Right hindlimb (tissue), 1 donor: ENCODE measurements at regions not wholly inside any gene's neighbourhood (a gene's known extent, or its start where the extent isn't known, plus 50 kb on each side); places are given as distances from the start of the nearest gene placed in this dataset.
"Not testable (repeated sequence)": the region's sequence is repeated elsewhere in the genome, so short reads cannot be mapped to it uniquely, and the experiment has no call there.

Source experiments
- DNase-seq: peaks from one replicate; pipeline ENCODE4 v3.0.0-alpha.2; 2018

GRCh38 chr3:31053299-31053698, 158.8 kb upstream of the GADL1 start:
- DNase-seq = no peak

GRCh38 chr3:31054032-31054431, 159.6 kb upstream of the GADL1 start:
- DNase-seq = no peak

GRCh38 chr3:31055757-31056156, 161.3 kb upstream of the GADL1 start:
- DNase-seq = no peak

GRCh38 chr3:31057891-31058290, 163.4 kb upstream of the GADL1 start:
- DNase-seq = no peak

- no peak for DNase-seq
Observed at GRCh38 chr3:31064021-31064420, 169.6 kb upstream of the GADL1 start.

- DNase-seq = no peak
Observed at GRCh38 chr3:31065765-31066164, 171.3 kb upstream of the GADL1 start.

- peak; percentile 85 for DNase-seq
Observed at GRCh38 chr3:31067004-31067403, 172.5 kb upstream of the GADL1 start.

GRCh38 chr3:31075471-31075870, 181.0 kb upstream of the GADL1 start:
- no peak for DNase-seq

- no peak for DNase-seq
Observed at GRCh38 chr3:31075876-31076275, 181.4 kb upstream of the GADL1 start.

- no peak for DNase-seq
Observed at GRCh38 chr3:31077021-31077601, 182.7 kb upstream of the GADL1 start.

GRCh38 chr3:31077826-31078225, 183.4 kb upstream of the GADL1 start:
- no peak for DNase-seq

GRCh38 chr3:31079689-31080088, 185.2 kb upstream of the GADL1 start:
- DNase-seq = no peak

- DNase-seq = no peak
Observed at GRCh38 chr3:31081018-31081662, 186.7 kb upstream of the GADL1 start.

GRCh38 chr3:31086148-31086547, 191.7 kb upstream of the GADL1 start:
- no peak for DNase-seq

GRCh38 chr3:31086698-31087097, 192.2 kb upstream of the GADL1 start:
- DNase-seq = no peak

- DNase-seq = no peak
Observed at GRCh38 chr3:31091748-31092147, 197.3 kb upstream of the GADL1 start.

- DNase-seq = peak; percentile 23
Observed at GRCh38 chr3:31092748-31093589, 198.5 kb upstream of the GADL1 start.

GRCh38 chr3:31093606-31094005, 199.1 kb upstream of the GADL1 start:
- no peak for DNase-seq

GRCh38 chr3:31094048-31094447, 199.6 kb upstream of the GADL1 start:
- DNase-seq = no peak

GRCh38 chr3:31095255-31095654, 200.8 kb upstream of the GADL1 start:
- DNase-seq = no peak

GRCh38 chr3:31096661-31097395, 202.4 kb upstream of the GADL1 start:
- DNase-seq = no peak

- no peak for DNase-seq
Observed at GRCh38 chr3:31100519-31100918, 206.1 kb upstream of the GADL1 start.

- not testable (repeated sequence) for DNase-seq
Observed at GRCh38 chr3:31101285-31101684, 206.8 kb upstream of the GADL1 start.
